Peyer's patch (tissue), 4 donors: ENCODE measurements at regions not wholly inside any gene's neighbourhood (a gene's known extent, or its start where the extent isn't known, plus 50 kb on each side); places are given as distances from the start of the nearest gene placed in this dataset.

Source experiments
- POLR2A ChIP-seq, 2 donors: fragments of 450-650 bp; IDR thresholded peaks; one replicate each; pipeline ENCODE4 v1.5.1; 2017; ENCODE audit warnings: antibody characterized with exemption in 2 of 2, mild to moderate bottlenecking in 2 of 2, moderate library complexity in 2 of 2
- TF ChIP-seq, protein P1 (sequence below), 6 experiments: fragments of 450-650 bp in 4 of 6; fragments of 200-600 bp in 2 of 6; sonication (generic) in 1 of 6; IDR thresholded peaks; one replicate each; pipeline ENCODE4 v1.5.1; 2017 to 2019; ENCODE audit warnings: antibody characterized with exemption in 6 of 6, mild to moderate bottlenecking in 3 of 6, moderate library complexity in 1 of 6

GRCh38 chr10:114758331-114758730 lies 63.2 kb upstream of the FHIP2A start:
- no peak for TF ChIP-seq POLR2A (IDR thresholded peaks at IDR 0.05)
- TF ChIP-seq, protein P1, sequence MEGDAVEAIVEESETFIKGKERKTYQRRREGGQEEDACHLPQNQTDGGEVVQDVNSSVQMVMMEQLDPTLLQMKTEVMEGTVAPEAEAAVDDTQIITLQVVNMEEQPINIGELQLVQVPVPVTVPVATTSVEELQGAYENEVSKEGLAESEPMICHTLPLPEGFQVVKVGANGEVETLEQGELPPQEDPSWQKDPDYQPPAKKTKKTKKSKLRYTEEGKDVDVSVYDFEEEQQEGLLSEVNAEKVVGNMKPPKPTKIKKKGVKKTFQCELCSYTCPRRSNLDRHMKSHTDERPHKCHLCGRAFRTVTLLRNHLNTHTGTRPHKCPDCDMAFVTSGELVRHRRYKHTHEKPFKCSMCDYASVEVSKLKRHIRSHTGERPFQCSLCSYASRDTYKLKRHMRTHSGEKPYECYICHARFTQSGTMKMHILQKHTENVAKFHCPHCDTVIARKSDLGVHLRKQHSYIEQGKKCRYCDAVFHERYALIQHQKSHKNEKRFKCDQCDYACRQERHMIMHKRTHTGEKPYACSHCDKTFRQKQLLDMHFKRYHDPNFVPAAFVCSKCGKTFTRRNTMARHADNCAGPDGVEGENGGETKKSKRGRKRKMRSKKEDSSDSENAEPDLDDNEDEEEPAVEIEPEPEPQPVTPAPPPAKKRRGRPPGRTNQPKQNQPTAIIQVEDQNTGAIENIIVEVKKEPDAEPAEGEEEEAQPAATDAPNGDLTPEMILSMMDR (IDR thresholded peaks at IDR 0.05): no peak
